ENCODE measurements at regions not wholly inside any gene's neighbourhood (a gene's known extent, or its start where the extent isn't known, plus 50 kb on each side); places are given as distances from the start of the nearest gene placed in this dataset.
"Not testable (repeated sequence)": the region's sequence is repeated elsewhere in the genome, so short reads cannot be mapped to it uniquely, and the experiment has no call there.

DNA sequence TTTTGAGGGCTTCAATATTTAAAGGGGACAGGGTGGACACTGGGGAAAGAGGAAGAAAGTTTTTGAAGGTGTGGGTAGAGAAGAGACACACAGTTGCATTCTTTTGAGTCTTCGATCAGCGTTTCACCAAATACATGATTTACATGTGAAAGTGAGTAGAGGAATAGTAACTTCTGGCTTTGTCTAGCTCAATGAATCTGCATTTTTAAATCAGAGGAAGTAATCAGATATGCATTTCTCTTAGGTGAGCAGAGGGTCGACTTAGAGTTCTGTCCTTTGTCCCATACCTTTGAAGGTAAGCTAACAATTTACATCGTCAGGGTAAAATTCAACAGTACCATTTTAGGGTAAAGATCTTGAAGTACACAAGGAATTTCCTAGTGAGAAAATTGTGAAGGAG, 406.4 kb upstream of the ZNF462 start:
- DNase-seq = no peak

DNA sequence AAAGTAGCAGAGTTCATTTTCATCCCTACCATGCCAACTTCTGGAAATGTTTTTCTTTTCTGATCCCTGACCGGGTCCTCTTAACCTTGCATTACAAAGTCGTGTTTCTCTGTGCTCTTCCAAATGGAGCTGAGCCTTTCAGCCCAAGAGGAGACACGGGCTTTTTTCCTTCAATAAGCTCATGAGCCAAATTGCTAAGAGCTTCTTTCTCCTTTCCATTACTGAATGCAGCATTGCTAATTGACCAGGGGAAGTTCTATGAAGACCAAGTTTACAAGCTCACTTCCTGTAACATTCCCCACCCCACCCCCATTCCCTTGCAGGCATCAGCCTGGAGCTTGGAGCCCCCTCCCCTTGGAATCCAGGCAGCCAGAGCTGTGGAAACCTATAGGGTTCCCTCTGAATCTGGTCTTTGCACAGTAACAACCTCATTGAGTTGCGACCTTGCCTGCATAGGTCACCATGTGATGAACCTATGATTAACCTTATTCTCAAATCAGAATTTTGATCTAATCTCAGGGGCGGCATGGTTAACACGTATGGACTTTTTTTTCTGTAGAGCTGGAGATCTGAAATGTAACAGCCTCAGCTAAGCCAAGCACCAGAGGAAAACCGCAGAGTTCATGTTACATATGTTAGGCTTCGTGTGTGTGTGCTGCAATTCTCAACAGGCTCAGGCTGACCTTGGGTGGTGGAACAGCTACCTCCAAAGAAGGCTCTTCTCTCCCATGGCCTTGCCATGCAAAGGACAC, 395.7 kb upstream of the ZNF462 start:
- DNase-seq = no peak

DNA sequence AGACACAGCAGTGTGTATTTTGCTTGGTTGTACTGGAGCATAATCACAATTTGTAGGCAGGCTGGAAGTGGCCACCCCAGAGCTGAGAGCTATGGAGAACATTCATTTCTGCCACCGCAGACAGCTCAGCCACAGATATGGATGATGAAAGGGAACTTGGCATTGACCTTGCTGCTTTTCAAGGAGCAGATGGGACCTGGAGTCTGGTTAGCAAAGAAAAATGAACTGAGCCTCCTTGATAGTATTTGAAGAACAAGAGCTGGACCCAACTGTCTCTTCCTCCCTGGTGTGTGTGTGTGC, 395.2 kb upstream of the ZNF462 start:
- DNase-seq = no peak

DNA sequence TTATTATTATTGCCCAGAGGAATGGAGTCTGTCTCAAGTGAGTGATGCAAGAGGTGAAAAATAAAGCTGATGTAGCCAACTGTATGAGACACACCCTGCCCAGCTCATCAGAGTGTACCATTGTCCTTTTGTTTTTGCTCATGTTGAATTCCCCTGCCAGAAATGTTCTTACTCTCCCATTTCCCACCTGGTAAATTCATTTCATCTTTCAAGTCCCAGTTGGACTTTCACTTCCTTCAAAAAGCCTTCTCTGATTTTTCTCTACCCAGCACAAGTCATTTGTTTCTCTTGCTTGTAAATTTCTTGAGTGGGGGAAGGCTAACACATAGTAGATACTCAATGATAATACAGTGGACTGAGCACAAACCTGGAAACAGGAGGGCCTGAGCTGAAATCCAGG, 394.5 kb upstream of the ZNF462 start:
- DNase-seq = no peak

DNA sequence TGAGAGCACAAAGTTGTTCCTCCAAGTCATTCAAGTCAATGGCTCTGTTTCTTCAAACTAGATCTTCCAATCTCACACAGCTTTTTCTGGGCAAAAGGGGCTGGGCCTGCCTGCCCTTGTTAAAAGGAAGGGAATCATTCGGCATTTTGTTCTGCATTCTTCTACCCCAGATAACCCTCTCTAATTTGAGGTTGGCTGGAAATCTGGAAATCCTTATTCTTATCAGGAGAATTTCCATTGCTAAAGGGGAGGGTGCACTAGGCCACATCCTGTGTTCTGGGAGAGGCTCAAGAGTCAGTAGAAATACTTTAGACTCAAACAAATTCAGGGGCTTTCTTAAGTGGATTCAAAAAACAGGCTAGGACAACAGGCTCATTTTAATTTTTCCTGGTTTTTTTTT, 384.7 kb upstream of the ZNF462 start:
- DNase-seq = no peak

DNA sequence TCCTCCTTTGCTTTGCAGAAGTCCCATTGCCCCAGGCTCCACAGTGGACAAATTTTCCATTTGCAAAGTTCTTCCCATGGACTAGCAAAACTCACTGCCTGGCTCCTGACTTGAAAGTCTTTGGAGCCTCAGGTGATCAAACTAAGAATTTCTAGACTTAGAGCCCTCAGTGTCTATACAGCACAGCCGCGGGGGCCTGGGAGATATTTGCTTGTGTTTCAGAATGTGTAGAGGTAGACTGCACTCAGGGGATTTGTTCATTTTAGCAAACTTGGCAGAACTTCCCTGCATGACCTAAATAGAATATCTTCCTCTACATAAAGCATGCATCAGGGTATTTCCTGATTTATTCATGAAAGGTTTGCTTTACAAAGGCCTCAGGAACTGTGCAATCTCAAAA, 384.2 kb upstream of the ZNF462 start:
- DNase-seq = no peak

DNA sequence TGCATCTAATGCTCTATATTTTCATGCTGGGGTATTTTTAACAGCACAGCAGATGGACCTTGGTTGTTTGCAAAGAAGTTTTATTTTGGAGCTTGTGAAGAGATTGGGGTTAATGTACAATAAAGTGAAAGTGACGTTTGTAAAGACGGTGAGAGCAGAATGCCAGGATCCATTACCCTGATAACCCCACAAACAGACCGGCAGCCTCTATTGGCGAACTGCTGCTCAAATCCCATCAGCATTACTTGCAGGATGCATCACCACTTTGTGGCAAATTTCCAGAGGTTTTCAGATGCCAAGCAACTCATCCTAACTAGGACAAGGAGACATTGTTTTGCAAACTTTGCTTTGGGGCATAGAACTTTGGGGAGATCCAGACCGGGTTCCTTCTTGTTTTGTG, 383.3 kb upstream of the ZNF462 start:
- no peak for DNase-seq

DNA sequence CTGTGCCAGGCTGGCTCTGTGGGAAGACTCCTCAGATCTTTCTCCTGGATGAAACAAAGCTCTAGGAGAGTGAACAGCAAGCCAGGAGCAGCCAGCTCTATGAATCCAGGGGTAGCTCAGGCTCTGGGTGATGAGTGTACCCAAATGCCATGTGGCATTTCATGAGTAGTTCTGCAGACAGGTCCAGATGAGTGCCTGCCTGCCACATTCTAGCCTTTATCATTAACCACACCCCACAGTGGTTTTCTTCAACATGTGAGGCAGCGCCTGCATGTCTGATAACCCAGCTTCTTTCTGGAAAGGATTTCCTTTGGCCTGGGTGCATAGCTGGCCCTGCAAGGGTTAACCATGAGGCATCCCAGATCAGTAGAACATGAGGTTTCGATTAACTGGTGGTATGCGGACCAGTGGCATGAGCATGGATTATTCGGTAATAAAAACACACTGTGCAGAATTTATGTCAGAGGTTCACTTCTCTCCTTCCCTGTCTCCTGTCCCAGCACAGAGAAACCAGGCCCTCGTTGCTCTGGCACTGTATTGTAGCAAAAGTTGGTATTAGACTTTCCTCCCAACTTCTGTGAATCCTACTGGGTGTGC, 381.9 kb upstream of the ZNF462 start:
- no peak for DNase-seq

DNA sequence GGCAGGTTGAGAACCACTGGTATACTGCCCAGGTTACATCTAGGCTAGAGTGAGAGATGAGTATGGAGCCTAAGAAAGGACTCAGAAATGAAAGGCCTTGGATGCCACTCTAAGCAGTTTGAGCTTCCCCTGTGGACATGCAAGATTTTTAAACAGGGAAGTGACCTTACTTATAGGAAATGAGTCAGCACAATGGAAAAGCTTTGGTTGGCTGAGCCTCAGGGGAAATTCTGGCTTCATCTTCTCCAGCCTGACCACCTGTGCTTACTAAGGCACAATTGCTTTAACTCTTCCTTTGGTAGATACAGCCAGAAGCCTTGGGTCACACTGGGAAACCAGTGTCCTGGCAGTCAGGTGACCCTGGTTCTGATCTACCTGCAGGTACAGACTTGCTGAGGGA, 380.2 kb upstream of the ZNF462 start:
- DNase-seq = peak; percentile 83

DNA sequence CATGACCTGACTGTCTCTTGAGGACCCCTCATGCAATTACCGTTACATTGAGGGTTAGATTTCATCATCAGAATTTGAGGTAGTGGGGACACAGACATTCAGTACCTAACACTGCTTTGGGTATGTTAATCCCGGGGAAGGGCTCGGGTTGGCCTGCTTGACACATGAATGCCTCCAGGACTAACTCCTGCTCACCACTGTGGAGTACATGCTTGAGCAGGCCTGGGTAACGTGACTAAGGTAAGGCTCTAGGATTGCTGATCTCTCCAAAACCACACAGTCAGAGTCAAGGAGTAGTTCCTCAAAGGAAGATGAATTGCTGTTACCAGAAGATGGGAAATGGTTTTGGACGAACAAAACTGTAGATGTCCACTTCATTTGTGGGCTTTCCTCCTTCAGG, 376.3 kb upstream of the ZNF462 start:
- no peak for DNase-seq

DNA sequence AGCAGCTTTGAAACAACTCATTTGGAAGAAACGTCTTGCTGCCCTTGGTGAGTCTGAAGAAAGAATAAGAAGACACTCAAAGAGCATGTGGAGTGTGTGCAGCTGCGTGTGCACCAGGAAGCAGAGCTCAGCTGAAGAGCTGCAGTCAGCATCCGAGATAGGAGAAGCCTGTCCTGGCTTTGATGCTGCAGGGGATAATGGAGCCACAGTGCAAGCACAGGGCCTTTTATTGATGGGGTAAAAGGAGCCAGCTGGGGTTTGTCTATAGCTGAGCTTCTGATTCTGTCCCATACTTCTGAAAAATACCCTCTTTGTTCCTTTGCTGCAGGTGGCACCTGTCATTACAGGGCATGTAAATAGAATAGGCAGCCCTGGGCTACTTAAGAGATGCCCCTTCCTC, 375.7 kb upstream of the ZNF462 start:
- peak; percentile 42 for DNase-seq

DNA sequence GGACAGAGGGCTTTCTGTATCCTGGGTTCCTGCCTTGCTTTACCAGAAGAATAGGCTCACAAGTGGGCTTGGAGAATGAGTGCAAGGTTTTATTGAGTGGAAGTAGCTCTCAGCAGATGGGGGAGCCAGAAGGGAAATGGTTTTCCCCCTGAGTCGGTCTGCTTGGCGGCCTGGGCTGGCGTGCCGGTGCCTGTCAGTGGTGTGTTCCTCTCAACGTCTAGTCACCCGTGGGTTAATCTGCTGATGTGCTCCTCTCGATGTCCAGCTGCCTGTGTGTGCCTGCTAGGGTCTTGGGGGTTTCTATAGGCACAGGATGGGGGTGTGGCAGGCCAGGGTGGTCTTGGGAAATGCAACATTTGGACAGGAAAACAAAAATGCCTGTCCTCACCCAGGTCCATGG, 370.8 kb upstream of the ZNF462 start:
- DNase-seq = not testable (repeated sequence)

DNA sequence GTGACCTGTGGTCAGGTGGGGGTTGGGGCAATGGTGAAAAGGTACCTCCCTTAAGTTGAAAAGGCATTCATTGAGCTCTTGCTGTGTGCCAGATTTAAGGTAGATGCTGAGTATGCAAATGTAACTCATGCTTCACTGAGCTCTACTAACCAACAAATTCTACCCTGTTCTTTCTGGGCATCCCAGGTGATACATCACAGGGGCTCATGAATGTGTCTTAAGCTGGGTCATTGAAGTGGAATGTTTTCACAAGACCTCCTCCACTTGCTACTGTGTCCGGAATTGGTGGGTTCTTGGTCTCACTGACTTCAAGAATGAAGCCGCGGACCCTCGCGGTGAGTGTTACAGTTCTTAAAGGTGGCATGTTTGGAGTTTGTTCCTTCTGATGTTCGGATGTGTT, 362.8 kb upstream of the ZNF462 start:
- no peak for DNase-seq

DNA sequence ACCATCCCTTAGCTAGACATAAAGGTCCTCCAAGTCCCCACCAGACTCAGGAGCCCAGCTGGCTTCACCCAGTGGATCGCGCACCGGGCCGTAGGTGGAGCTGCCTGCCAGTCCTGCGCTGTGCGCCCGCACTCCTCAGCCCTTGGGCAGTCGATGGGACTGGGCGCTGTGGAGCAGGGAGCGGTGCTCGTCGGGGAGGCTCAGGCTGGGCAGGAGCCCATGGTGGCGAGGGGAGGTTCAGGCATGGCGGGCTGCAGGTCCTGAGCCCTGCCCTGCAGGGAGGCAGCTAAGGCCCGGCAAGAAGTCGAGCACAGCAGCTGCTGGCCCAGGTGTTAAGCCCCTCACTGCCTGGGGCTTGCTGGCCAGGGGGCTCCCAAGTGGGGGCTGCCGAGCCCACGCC, 361.8 kb upstream of the ZNF462 start:
- not testable (repeated sequence) for DNase-seq

DNA sequence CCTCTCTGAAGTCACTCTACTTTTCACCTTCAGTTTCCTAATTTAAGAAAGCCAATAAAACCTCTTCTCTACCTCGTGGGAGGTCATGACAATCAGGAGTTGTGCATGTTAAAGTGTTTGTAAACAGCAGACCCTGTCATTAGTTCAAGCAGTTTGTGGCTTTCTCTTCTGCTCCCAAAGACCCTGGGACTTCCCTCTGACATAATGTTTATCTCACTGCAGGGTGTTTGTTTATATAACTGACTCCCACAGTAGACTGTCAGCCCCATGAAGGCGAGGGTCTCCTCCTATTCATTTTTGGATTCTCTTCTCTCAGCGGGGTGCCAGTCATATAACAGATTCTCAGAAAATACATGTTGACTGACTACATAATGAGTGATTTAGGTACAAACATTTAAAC, 360.0 kb upstream of the ZNF462 start:
- DNase-seq = peak; percentile 33

DNA sequence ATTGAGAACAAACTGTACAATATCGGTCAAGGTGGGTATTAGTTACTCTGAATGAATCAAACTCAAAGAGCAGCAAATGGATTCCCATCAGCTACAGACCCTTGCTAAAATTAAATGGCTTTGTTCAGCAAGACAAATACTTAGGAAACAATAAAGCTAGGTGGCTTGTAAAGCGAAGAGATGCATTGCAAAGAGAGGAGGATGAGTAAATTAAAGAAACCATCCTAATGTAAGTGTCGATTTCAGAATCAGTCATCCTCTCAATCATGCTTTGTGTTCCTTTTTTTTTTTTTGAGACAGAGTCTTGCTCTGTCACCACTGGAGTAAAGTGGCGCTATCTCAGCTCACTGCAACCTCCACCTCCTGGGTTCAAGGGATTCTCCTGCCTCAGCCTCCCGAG, 359.2 kb upstream of the ZNF462 start:
- no peak for DNase-seq

DNA sequence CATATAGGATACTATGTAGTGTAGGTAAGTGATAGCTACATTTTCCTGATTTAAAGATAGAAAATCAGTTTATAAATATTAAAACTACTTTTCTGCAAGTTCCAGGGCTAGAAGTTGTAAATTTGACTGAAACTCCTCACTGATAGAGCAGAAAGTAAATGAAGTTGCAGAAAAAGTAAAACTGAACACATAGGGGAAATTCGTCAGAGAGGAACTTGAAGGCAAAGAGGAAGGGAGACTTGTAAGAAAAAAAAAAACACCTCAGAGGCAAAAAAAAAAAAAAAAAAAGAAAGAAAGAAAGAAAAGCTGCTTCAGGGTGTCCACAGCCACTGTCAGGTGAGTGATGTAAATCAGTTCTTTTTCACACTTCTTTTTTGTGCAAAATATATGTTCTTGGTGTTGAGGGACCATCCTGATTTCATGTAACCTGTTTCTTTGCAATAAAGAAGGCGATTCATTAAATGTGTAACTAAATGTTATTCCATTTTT, 336.2 kb upstream of the ZNF462 start:
- DNase-seq = no peak

DNA sequence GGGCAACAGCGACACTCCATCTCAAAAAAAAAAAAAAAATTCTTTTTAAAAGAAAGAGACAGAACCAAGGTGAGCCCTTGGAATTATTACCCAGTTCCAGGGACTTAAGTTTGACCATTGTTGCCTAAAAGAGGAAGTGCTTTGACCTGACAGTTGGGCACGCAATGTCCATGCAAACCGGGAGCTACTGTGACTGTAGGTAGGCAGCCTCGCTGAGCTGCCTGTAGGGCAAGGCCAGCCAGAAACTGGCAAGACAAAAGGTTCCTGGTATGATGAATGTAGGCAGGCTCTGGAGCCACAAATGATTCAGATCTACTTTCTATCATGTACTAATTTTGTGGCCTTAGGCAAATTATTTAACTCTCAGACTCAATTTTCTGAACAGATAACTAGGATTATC, 334.8 kb upstream of the ZNF462 start:
- DNase-seq = peak; percentile 5

DNA sequence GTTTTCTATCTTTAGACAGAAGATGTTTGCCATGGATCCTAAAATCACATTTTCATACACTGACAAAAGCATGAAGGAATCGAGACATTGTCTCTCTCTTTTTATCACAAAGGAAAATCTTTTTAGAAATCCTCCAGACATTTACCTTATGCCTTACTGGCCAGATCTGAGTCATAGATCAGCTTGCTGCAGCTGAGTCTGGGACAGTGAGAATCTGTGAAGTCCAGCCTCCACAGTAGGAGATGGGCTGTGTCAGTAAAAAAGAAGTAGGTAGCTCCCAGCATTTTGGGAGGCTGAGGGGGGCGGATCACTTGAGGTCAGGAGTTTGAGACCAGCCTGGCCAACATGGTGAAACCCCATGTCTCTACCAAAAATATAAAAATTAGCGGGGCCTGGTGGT, 333.4 kb upstream of the ZNF462 start:
- no peak for DNase-seq

DNA sequence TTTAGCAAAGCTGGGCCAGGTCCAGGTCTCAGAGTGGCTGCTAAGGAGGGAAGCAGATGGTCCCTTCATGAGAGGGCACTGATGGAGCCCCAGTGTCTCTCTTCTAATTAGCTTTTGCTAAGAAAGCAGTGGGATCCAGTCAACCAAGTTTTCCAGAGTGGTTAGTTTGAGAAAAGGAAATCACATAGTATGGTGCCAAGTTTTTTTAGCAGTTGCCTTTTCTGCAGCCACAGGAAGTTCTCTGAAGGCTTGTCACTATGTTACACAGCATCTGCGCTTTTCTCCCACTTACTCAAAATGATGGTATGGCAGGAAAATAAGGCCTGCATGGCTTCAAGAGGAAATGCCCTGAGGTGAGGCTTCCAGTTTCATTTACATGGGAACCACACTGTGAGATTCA, 331.5 kb upstream of the ZNF462 start:
- peak; percentile 64 for DNase-seq

DNA sequence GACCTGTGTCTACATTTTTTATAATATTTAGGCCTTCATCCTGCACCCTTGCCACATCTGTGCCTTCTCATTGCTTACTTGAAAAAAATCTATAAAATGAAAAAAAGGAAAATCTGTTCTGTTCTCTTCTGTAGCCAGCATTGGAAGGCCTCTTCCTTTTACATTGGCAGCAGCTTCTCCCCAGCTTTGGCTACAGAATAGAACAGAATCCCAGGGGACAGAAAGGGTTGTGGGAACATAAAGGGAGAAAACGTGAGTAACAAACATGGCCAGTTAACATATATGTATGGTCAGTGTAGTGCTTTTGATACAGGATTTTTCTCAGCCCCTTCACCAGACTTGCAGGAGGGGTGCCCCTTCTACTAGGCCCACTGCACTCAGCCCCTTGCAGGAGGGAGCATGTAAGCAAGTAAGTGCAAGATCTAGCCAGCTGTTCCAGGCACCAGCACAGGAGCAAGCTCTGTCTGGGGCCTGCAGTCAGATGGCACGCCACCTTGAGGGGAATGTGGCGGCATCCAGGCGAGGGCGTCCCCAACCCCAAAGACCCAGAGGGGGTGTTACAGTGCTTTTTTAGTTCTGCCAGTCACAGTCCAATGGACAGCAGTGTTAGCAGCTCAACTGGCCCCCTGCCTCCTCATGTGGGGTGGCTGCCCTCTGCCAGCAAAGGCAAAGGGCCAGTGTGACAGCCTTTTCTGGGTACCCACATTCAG, 330.5 kb upstream of the ZNF462 start:
- DNase-seq = no peak

DNA sequence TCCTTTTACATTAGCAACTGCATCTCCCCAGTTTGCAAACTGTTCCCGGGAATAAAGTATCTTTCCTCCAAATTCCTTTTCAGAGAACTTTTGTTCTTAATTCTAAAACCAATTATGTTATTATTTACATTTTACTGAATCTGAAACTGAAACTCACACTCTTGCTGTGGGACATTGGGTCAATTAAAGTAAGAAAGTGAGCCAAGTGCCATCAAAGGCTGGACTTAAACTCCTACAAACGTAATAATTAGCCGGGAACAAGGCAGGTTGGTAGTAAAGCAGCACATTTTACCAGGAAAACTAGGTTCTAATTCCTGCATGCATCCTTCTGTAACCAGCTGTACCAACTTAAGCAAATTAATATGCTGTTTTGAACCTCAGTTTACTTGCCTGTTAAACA, 328.2 kb upstream of the ZNF462 start:
- DNase-seq = no peak

DNA sequence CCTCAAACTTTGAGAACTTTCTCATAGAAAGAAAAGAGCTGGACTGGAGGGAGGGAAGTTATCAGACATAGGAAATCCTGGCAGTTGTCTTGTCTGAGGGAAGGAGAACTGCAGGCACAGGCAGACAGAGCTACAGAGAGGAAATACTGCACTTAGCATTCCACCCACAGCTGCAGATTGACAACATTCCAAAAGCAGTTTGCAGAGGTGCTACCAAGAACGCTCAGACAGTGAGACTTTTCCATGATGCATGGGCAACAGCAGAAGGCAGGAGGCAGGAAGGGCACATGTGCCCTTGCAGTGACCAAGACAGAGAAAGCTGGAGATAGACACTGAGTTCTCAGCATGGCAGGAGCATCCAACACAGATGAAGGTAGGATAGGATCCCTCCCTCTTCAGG, 327.5 kb upstream of the ZNF462 start:
- DNase-seq = no peak

DNA sequence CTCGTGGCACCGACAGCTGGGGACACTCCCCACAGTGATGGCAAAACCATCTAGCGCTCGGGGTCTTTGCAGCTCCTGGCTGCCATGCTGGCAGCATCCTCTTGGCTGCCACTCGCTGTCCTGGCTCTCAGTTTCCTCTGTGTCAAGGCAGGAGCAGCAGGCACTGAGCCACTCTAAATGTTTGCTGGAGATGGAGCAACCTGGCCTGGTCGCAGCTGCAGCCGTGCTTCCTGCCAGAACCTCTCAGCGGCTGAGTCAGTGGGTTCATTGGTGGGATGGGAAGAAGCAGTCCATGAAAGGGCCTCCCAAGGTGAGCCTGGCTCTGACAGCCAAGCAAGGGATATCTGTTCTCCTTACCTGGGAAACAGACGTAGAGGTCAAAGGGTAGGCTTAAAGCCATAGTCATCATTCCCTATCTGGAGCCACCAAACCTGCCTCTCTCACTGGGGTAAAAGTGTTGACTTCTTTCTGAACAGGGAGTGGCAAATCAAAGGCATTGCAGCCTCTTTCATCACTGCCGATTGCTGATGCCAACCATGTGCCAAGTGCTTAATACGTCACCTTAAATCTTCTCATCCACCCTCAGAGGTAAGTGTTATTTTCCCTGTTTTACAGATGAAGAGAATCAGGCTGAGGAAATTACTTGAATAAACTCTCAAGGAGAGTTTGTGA, 304.8 kb upstream of the ZNF462 start:
- DNase-seq = no peak
